ENCODE measurements at regions not wholly inside any gene's neighbourhood (a gene's known extent, or its start where the extent isn't known, plus 50 kb on each side); places are given as distances from the start of the nearest gene placed in this dataset.

- peaks cover 0 to 20% (median 0%) of the 10 kb centered on the region in 9 donors for H3K4me1 ChIP-seq
- TF ChIP-seq CTCF (IDR thresholded peaks at IDR 0.05) = no peak
- H3K9me3 ChIP-seq = peaks cover 0 to 19% (median 0%) of the 10 kb centered on the region in 11 donors
- H3K27ac ChIP-seq = no peak overlapping the region
- no peaks in the 10 kb centered on the region for H3K36me3 ChIP-seq
- H3K27me3 ChIP-seq = peaks cover 0 to 28% (median 12%) of the 10 kb centered on the region in 7 donors
- ATAC-seq (no peak), DNase-seq (no peak)
- intact Hi-C loops (cut with DNase I) = no loop called here
- no peak overlapping the region for H3K4me3 ChIP-seq
Observed at GRCh38 chr15:69750253-69750652, 297.6 kb downstream of the RPLP1 start.

- no peak for TF ChIP-seq CTCF (IDR thresholded peaks at IDR 0.05)
- intact Hi-C loops (cut with DNase I) = no loop called here
- H3K4me3 ChIP-seq = no peak overlapping the region
- H3K36me3 ChIP-seq = no peaks in the 10 kb centered on the region
- peaks cover 0 to 20% (median 17%) of the 10 kb centered on the region in 7 donors for H3K27me3 ChIP-seq
- DNase-seq (no peak), ATAC-seq (no peak)
- 69 to 76% methylated on average over 2 of the region's 2 CpGs for WGBS, 2 donors
- H3K4me1 ChIP-seq = peaks cover 0 to 29% (median 0%) of the 10 kb centered on the region in 9 donors
- peaks cover 0 to 19% (median 0%) of the 10 kb centered on the region in 11 donors for H3K9me3 ChIP-seq
- no peak overlapping the region for H3K27ac ChIP-seq
Observed at GRCh38 chr15:69751147-69751546, 298.5 kb downstream of the RPLP1 start.

GRCh38 chr15:69751566-69751965 lies 298.9 kb downstream of the RPLP1 start:
- WGBS, 2 donors = 71 to 72% methylated on average over 5 of the region's 5 CpGs
- H3K4me1 ChIP-seq = peaks cover 0 to 33% (median 0%) of the 10 kb centered on the region in 9 donors
- intact Hi-C loops (cut with DNase I) = no loop called here
- H3K27me3 ChIP-seq = peaks cover 0 to 19% (median 15%) of the 10 kb centered on the region in 7 donors
- DNase-seq (no peak), ATAC-seq (no peak)
- H3K9me3 ChIP-seq = peaks cover 0 to 19% (median 0%) of the 10 kb centered on the region in 11 donors
- H3K27ac ChIP-seq = no peak overlapping the region
- no peak overlapping the region for H3K4me3 ChIP-seq
- no peak for TF ChIP-seq CTCF (IDR thresholded peaks at IDR 0.05)
- H3K36me3 ChIP-seq = no peaks in the 10 kb centered on the region

- intact Hi-C loops (cut with DNase I) = no loop called here
- Histone ChIP-seq H3K9me3 (peaks cover 0 to 19% (median 0%) of the 10 kb centered on the region in 11 donors), H3K4me1 (peaks cover 0 to 45% (median 0%) of the 10 kb centered on the region in 9 donors), H3K36me3 (no peaks in the 10 kb centered on the region), H3K27me3 (peaks cover 0 to 14% (median 8%) of the 10 kb centered on the region in 7 donors), H3K4me3 (no peak overlapping the region), H3K27ac (no peak overlapping the region)
- DNase-seq (no peak), ATAC-seq (no peak)
- no peak for TF ChIP-seq CTCF (IDR thresholded peaks at IDR 0.05)
- WGBS, 2 donors = 93% methylated on average over 1 of the region's 1 CpG
Observed at GRCh38 chr15:69753867-69754266, 301.2 kb downstream of the RPLP1 start.

All from heart right ventricle (tissue), 16 donors.